Right lobe of liver (tissue), 4 donors: ENCODE measurements at regions not wholly inside any gene's neighbourhood (a gene's known extent, or its start where the extent isn't known, plus 50 kb on each side); places are given as distances from the start of the nearest gene placed in this dataset.

Experiments used
- POLR2A ChIP-seq: fragments of 450-650 bp; IDR thresholded peaks from one replicate; pipeline ENCODE4 v1.6.1; 2017; ENCODE audit warnings: antibody characterized with exemption, mild to moderate bottlenecking
- TF ChIP-seq, protein P1 (sequence below), 4 donors: fragments of 200-600 bp in 3 of 4; fragments of 450-650 bp in 1 of 4; IDR thresholded peaks; one replicate each; pipeline versions ENCODE4 v1.5.1 to v1.8.0; 2016 to 2022; ENCODE audit warnings: antibody characterized with exemption in 4 of 4, mild to moderate bottlenecking in 2 of 4
- donor health status: DM: no; HTN: no; CAD: no.
- donor health status: DM: no; HTN: no; CAD: no.
- donor health status: DM: no; HTN: yes; CAD: no.

GRCh38 chr16:34050787-34051320, 591.4 kb downstream of the TP53TG3F start:
- TF ChIP-seq, protein P1, sequence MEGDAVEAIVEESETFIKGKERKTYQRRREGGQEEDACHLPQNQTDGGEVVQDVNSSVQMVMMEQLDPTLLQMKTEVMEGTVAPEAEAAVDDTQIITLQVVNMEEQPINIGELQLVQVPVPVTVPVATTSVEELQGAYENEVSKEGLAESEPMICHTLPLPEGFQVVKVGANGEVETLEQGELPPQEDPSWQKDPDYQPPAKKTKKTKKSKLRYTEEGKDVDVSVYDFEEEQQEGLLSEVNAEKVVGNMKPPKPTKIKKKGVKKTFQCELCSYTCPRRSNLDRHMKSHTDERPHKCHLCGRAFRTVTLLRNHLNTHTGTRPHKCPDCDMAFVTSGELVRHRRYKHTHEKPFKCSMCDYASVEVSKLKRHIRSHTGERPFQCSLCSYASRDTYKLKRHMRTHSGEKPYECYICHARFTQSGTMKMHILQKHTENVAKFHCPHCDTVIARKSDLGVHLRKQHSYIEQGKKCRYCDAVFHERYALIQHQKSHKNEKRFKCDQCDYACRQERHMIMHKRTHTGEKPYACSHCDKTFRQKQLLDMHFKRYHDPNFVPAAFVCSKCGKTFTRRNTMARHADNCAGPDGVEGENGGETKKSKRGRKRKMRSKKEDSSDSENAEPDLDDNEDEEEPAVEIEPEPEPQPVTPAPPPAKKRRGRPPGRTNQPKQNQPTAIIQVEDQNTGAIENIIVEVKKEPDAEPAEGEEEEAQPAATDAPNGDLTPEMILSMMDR (IDR thresholded peaks at IDR 0.05) = no peak
- no peak for TF ChIP-seq POLR2A
